ENCODE measurements at regions not wholly inside any gene's neighbourhood (a gene's known extent, or its start where the extent isn't known, plus 50 kb on each side); places are given as distances from the start of the nearest gene placed in this dataset.

GRCh38 chr1:239301251-239301650 is 85.1 kb upstream of the CHRM3 start:
- TF ChIP-seq CTCF (IDR thresholded peaks at IDR 0.05), result no peak
- Mint-ChIP-seq H3K27ac (ENCODE audit: unreplicated experiment) (no peak overlapping the region), H3K4me3 (ENCODE audit: unreplicated experiment) (no peak overlapping the region), H3K27me3 (ENCODE audit: low read depth) (peaks cover 20% of the 10 kb centered on the region), H3K36me3 (ENCODE audit: low read depth) (no peaks in the 10 kb centered on the region), H3K9me3 (ENCODE audit: low read depth) (no peaks in the 10 kb centered on the region), H3K4me1 (ENCODE audit: low read depth) (no peaks in the 10 kb centered on the region)
- no peak for DNase-seq (ENCODE audit: low spot score)

- Mint-ChIP-seq H3K27me3 (ENCODE audit: low read depth) (peaks cover 14% of the 10 kb centered on the region), H3K9me3 (ENCODE audit: low read depth) (no peaks in the 10 kb centered on the region), H3K36me3 (ENCODE audit: low read depth) (no peaks in the 10 kb centered on the region), H3K4me3 (ENCODE audit: unreplicated experiment) (no peak overlapping the region), H3K4me1 (ENCODE audit: low read depth) (no peaks in the 10 kb centered on the region), H3K27ac (ENCODE audit: unreplicated experiment) (no peak overlapping the region)
- DNase-seq (ENCODE audit: low spot score), result no peak
- TF ChIP-seq CTCF (IDR thresholded peaks at IDR 0.05), result no peak
These were observed 88.5 kb upstream of the CHRM3 start for GRCh38 chr1:239297910-239298309.

GRCh38 chr1:239293350-239294110 is 92.8 kb upstream of the CHRM3 start:
- no peak for TF ChIP-seq CTCF (IDR thresholded peaks at IDR 0.05)
- Mint-ChIP-seq H3K27me3 (ENCODE audit: low read depth) (peaks cover 21% of the 10 kb centered on the region), H3K4me1 (ENCODE audit: low read depth) (no peaks in the 10 kb centered on the region), H3K36me3 (ENCODE audit: low read depth) (no peaks in the 10 kb centered on the region), H3K27ac (ENCODE audit: unreplicated experiment) (no peak overlapping the region), H3K4me3 (ENCODE audit: unreplicated experiment) (no peak overlapping the region), H3K9me3 (ENCODE audit: low read depth) (no peaks in the 10 kb centered on the region)
- no peak for DNase-seq (ENCODE audit: low spot score)

GRCh38 chr1:239288820-239289554 is 97.4 kb upstream of the CHRM3 start:
- H3K36me3 Mint-ChIP-seq (ENCODE audit: low read depth), result no peaks in the 10 kb centered on the region
- H3K27ac Mint-ChIP-seq (ENCODE audit: unreplicated experiment), result no peak overlapping the region
- no peak for TF ChIP-seq CTCF (IDR thresholded peaks at IDR 0.05)
- no peaks in the 10 kb centered on the region for H3K9me3 Mint-ChIP-seq (ENCODE audit: low read depth)
- DNase-seq (ENCODE audit: low spot score), result no peak
- H3K4me3 Mint-ChIP-seq (ENCODE audit: unreplicated experiment), result no peak overlapping the region
- H3K4me1 Mint-ChIP-seq (ENCODE audit: low read depth), result no peaks in the 10 kb centered on the region
- peaks cover 15% of the 10 kb centered on the region for H3K27me3 Mint-ChIP-seq (ENCODE audit: low read depth)

- no peak overlapping the region for H3K27ac Mint-ChIP-seq (ENCODE audit: unreplicated experiment)
These were observed 99.1 kb upstream of the CHRM3 start for GRCh38 chr1:239287296-239287695.

More at GRCh38 chr1:239287296-239287695, 99.1 kb upstream of the CHRM3 start:
- no peak for TF ChIP-seq CTCF (IDR thresholded peaks at IDR 0.05)
- no peak for DNase-seq (ENCODE audit: low spot score)
- no peaks in the 10 kb centered on the region for H3K4me1 Mint-ChIP-seq (ENCODE audit: low read depth)
- no peak overlapping the region for H3K4me3 Mint-ChIP-seq (ENCODE audit: unreplicated experiment)
- H3K27me3 Mint-ChIP-seq (ENCODE audit: low read depth), result peaks cover 15% of the 10 kb centered on the region
- H3K36me3 Mint-ChIP-seq (ENCODE audit: low read depth), result no peaks in the 10 kb centered on the region
- H3K9me3 Mint-ChIP-seq (ENCODE audit: low read depth), result no peaks in the 10 kb centered on the region

Measured in chondrocyte (in vitro differentiated cells).